ENCODE measurements at regions not wholly inside any gene's neighbourhood (a gene's known extent, or its start where the extent isn't known, plus 50 kb on each side); places are given as distances from the start of the nearest gene placed in this dataset.

DNA sequence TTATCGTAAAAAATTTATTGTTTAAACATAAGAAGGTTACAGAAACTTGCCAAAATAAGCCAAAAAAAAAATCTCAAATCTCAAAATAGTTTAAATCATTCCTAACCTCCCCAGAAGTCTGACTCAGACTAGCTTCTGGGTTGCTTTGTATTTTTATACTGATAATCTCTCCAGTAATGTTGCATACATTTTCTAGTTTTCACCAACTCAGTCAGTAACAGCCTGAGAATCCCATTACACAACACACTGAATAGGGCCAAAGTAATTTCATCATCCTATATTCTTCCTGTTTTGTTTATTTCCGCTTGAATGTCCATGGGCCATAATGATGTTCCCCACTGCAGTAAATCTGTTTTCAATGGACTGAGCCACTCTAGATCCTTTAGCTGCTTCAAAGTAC is 478.5 kb downstream of the GPAM start (continued):
- no peak for TF ChIP-seq AR (CRISPR knock-in tag; IDR thresholded peaks at IDR 0.05)
- no peak for TF ChIP-seq PRRX2 (CRISPR knock-in tag; IDR thresholded peaks at IDR 0.05)
- no peak for TF ChIP-seq SOX15 (CRISPR knock-in tag; IDR thresholded peaks at IDR 0.05)
- TF ChIP-seq ZNF232 (CRISPR knock-in tag; IDR thresholded peaks at IDR 0.05), result no peak
- no peak for TF ChIP-seq USF1 (CRISPR knock-in tag; IDR thresholded peaks at IDR 0.05)
- no peak for TF ChIP-seq CBFB (CRISPR knock-in tag; IDR thresholded peaks at IDR 0.05; ENCODE audit: low read depth)
- TF ChIP-seq GABPB1 (CRISPR knock-in tag; IDR thresholded peaks at IDR 0.05), result no peak
- no peak for TF ChIP-seq RORB (CRISPR knock-in tag; IDR thresholded peaks at IDR 0.05)
- TF ChIP-seq SMAD4 (CRISPR knock-in tag; IDR thresholded peaks at IDR 0.05), result no peak
- TF ChIP-seq ZBTB21 (CRISPR knock-in tag; IDR thresholded peaks at IDR 0.05; ENCODE audit: borderline replicate concordance), result no peak
- TF ChIP-seq ESRRA (CRISPR knock-in tag; IDR thresholded peaks at IDR 0.05; ENCODE audit: borderline replicate concordance), result no peak
- no peak for TF ChIP-seq ZNF317 (CRISPR knock-in tag; IDR thresholded peaks at IDR 0.05; ENCODE audit: borderline replicate concordance, low read depth)
- no peak for TF ChIP-seq NFE2L1 (CRISPR knock-in tag; IDR thresholded peaks at IDR 0.05)
- TF ChIP-seq EMX1 (CRISPR knock-in tag; IDR thresholded peaks at IDR 0.05), result no peak

GRCh38 chr10:111706331-111706730 is 477.2 kb downstream of the GPAM start:
- DNase-seq (ENCODE audit: low spot score) (no peak), ATAC-seq (no peak)
- Mint-ChIP-seq H3K4me1 (no peaks in the 10 kb centered on the region), H3K27me3 (ENCODE audit: low read depth) (no peaks in the 10 kb centered on the region), H3K4me3 (no peak overlapping the region), H3K27ac (no peak overlapping the region), H3K9me3 (peaks cover 4% of the 10 kb centered on the region; the same call in 1 of the 2 replicates), H3K36me3 (no peaks in the 10 kb centered on the region)
- POLR2A ChIA-PET, result no interaction called here
- CTCF ChIA-PET, result interaction anchor here (1.4 kb wide), 1 partner anchor 425 kb away, joined by 3 read pairs; no protein-coding TSS in a partner anchor
- TF ChIP-seq, protein P1, sequence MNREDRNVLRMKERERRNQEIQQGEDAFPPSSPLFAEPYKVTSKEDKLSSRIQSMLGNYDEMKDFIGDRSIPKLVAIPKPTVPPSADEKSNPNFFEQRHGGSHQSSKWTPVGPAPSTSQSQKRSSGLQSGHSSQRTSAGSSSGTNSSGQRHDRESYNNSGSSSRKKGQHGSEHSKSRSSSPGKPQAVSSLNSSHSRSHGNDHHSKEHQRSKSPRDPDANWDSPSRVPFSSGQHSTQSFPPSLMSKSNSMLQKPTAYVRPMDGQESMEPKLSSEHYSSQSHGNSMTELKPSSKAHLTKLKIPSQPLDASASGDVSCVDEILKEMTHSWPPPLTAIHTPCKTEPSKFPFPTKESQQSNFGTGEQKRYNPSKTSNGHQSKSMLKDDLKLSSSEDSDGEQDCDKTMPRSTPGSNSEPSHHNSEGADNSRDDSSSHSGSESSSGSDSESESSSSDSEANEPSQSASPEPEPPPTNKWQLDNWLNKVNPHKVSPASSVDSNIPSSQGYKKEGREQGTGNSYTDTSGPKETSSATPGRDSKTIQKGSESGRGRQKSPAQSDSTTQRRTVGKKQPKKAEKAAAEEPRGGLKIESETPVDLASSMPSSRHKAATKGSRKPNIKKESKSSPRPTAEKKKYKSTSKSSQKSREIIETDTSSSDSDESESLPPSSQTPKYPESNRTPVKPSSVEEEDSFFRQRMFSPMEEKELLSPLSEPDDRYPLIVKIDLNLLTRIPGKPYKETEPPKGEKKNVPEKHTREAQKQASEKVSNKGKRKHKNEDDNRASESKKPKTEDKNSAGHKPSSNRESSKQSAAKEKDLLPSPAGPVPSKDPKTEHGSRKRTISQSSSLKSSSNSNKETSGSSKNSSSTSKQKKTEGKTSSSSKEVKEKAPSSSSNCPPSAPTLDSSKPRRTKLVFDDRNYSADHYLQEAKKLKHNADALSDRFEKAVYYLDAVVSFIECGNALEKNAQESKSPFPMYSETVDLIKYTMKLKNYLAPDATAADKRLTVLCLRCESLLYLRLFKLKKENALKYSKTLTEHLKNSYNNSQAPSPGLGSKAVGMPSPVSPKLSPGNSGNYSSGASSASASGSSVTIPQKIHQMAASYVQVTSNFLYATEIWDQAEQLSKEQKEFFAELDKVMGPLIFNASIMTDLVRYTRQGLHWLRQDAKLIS (CRISPR knock-in tag; IDR thresholded peaks at IDR 0.05; ENCODE audit: borderline replicate concordance), result no peak
- TF ChIP-seq SOX15 (CRISPR knock-in tag; IDR thresholded peaks at IDR 0.05) (no peak), GABPB1 (CRISPR knock-in tag; IDR thresholded peaks at IDR 0.05) (no peak), MAX (CRISPR knock-in tag; IDR thresholded peaks at IDR 0.05) (no peak), CDX4 (CRISPR knock-in tag; IDR thresholded peaks at IDR 0.05; ENCODE audit: borderline replicate concordance) (no peak), JAZF1 (CRISPR knock-in tag; IDR thresholded peaks at IDR 0.05) (no peak)
- TF ChIP-seq, protein P2, sequence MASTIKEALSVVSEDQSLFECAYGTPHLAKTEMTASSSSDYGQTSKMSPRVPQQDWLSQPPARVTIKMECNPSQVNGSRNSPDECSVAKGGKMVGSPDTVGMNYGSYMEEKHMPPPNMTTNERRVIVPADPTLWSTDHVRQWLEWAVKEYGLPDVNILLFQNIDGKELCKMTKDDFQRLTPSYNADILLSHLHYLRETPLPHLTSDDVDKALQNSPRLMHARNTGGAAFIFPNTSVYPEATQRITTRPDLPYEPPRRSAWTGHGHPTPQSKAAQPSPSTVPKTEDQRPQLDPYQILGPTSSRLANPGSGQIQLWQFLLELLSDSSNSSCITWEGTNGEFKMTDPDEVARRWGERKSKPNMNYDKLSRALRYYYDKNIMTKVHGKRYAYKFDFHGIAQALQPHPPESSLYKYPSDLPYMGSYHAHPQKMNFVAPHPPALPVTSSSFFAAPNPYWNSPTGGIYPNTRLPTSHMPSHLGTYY (CRISPR knock-in tag; IDR thresholded peaks at IDR 0.05), result no peak
- TF ChIP-seq, protein P3, sequence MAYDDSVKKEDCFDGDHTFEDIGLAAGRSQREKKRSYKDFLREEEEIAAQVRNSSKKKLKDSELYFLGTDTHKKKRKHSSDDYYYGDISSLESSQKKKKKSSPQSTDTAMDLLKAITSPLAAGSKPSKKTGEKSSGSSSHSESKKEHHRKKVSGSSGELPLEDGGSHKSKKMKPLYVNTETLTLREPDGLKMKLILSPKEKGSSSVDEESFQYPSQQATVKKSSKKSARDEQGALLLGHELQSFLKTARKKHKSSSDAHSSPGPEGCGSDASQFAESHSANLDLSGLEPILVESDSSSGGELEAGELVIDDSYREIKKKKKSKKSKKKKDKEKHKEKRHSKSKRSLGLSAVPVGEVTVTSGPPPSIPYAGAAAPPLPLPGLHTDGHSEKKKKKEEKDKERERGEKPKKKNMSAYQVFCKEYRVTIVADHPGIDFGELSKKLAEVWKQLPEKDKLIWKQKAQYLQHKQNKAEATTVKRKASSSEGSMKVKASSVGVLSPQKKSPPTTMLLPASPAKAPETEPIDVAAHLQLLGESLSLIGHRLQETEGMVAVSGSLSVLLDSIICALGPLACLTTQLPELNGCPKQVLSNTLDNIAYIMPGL (CRISPR knock-in tag; IDR thresholded peaks at IDR 0.05), result no peak
- TF ChIP-seq, protein P4, sequence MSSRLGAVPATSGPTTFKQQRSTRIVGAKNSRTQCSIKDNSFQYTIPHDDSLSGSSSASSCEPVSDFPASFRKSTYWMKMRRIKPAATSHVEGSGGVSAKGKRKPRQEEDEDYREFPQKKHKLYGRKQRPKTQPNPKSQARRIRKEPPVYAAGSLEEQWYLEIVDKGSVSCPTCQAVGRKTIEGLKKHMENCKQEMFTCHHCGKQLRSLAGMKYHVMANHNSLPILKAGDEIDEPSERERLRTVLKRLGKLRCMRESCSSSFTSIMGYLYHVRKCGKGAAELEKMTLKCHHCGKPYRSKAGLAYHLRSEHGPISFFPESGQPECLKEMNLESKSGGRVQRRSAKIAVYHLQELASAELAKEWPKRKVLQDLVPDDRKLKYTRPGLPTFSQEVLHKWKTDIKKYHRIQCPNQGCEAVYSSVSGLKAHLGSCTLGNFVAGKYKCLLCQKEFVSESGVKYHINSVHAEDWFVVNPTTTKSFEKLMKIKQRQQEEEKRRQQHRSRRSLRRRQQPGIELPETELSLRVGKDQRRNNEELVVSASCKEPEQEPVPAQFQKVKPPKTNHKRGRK (CRISPR knock-in tag; IDR thresholded peaks at IDR 0.05; ENCODE audit: borderline replicate concordance), result no peak

All from WTC11 (cell line).